ENCODE measurements at regions not wholly inside any gene's neighbourhood (a gene's known extent, or its start where the extent isn't known, plus 50 kb on each side); places are given as distances from the start of the nearest gene placed in this dataset.

DNA sequence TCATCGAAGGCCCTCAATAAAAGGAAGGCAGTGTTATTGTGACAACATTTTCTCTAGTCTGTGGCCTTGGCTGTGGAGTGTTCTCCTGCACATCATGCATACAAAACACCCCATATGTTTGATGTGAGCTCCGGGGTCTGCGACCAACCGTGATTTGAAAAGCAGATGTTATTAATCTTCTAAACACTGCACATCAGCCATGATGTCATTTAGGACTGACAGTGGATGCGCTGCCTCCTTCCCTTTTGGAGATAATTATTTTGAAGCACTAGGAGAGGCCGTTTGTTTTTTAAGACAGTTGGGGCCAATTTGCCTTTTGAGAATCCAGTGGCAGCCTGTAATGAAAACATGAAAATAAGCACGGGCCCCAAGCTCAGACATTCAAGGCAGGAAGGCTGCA, 1041.6 kb downstream of the BCL11B start:
- DNase-seq: no peak
- no peaks in the 10 kb centered on the region for H3K4me1 ChIP-seq (ENCODE audit: control insufficient read depth in 1 of 2, insufficient read depth in 2 of 2, low read depth in 1 of 2, low read length in 1 of 2)
- H3K9me2 ChIP-seq: no peaks in the 10 kb centered on the region
- 6% methylated on average over 7 of the region's 7 CpGs for WGBS (ENCODE audit: low lambda C conversion rate)
- POLR2A ChIA-PET: no interaction called here
- CTCF ChIA-PET: no interaction called here
- H2AFZ ChIP-seq (ENCODE audit: low read depth): no peak overlapping the region
- no peak overlapping the region for H3K27ac ChIP-seq (ENCODE audit: low read depth in 2 of 2, low read length in 1 of 2)
- no peaks in the 10 kb centered on the region for H3K79me2 ChIP-seq (ENCODE audit: insufficient read depth)
- no peak for TF ChIP-seq RXRA (IDR thresholded peaks at IDR 0.05; ENCODE audit: borderline replicate concordance, low read depth)
- TF ChIP-seq MXI1 (IDR thresholded peaks at IDR 0.05; ENCODE audit: low read depth, low read length): no peak
- TF ChIP-seq, protein P1, sequence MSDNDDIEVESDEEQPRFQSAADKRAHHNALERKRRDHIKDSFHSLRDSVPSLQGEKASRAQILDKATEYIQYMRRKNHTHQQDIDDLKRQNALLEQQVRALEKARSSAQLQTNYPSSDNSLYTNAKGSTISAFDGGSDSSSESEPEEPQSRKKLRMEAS (IDR thresholded peaks at IDR 0.05; ENCODE audit: low read depth): no peak
- TF ChIP-seq NFIC (IDR thresholded peaks at IDR 0.05; ENCODE audit: borderline replicate concordance): no peak
- TF ChIP-seq TAF1 (IDR thresholded peaks at IDR 0.05; ENCODE audit: borderline replicate concordance, low read depth, low read length): no peak
- TF ChIP-seq, protein P2, sequence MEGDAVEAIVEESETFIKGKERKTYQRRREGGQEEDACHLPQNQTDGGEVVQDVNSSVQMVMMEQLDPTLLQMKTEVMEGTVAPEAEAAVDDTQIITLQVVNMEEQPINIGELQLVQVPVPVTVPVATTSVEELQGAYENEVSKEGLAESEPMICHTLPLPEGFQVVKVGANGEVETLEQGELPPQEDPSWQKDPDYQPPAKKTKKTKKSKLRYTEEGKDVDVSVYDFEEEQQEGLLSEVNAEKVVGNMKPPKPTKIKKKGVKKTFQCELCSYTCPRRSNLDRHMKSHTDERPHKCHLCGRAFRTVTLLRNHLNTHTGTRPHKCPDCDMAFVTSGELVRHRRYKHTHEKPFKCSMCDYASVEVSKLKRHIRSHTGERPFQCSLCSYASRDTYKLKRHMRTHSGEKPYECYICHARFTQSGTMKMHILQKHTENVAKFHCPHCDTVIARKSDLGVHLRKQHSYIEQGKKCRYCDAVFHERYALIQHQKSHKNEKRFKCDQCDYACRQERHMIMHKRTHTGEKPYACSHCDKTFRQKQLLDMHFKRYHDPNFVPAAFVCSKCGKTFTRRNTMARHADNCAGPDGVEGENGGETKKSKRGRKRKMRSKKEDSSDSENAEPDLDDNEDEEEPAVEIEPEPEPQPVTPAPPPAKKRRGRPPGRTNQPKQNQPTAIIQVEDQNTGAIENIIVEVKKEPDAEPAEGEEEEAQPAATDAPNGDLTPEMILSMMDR (IDR thresholded peaks at IDR 0.05): no peak
- TF ChIP-seq TCF12 (IDR thresholded peaks at IDR 0.05): no peak
- TF ChIP-seq FOXJ3 (CRISPR knock-in tag; IDR thresholded peaks at IDR 0.05): no peak
- no peak for TF ChIP-seq RCOR1 (IDR thresholded peaks at IDR 0.05; ENCODE audit: low read length)
- TF ChIP-seq SMC3 (IDR thresholded peaks at IDR 0.05; ENCODE audit: low read depth, low read length): no peak
- TF ChIP-seq CHD2 (IDR thresholded peaks at IDR 0.05; ENCODE audit: low read length, partially characterized antibody): no peak
- TF ChIP-seq POLR2AphosphoS5 (IDR thresholded peaks at IDR 0.05; ENCODE audit: low read depth, low read length): no peak
- no peak for TF ChIP-seq EZH2phosphoT487 (IDR thresholded peaks at IDR 0.05; ENCODE audit: borderline replicate concordance, low read depth)
- TF ChIP-seq, protein P3, sequence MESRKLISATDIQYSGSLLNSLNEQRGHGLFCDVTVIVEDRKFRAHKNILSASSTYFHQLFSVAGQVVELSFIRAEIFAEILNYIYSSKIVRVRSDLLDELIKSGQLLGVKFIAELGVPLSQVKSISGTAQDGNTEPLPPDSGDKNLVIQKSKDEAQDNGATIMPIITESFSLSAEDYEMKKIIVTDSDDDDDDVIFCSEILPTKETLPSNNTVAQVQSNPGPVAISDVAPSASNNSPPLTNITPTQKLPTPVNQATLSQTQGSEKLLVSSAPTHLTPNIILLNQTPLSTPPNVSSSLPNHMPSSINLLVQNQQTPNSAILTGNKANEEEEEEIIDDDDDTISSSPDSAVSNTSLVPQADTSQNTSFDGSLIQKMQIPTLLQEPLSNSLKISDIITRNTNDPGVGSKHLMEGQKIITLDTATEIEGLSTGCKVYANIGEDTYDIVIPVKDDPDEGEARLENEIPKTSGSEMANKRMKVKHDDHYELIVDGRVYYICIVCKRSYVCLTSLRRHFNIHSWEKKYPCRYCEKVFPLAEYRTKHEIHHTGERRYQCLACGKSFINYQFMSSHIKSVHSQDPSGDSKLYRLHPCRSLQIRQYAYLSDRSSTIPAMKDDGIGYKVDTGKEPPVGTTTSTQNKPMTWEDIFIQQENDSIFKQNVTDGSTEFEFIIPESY (IDR thresholded peaks at IDR 0.05; ENCODE audit: borderline replicate concordance, low read depth): no peak
- H3K27me3 ChIP-seq (ENCODE audit: insufficient read depth): no peaks in the 10 kb centered on the region
- no peak overlapping the region for H3K4me3 ChIP-seq (ENCODE audit: low read depth in 2 of 2, low read length in 1 of 2)
- no peaks in the 10 kb centered on the region for H3F3A ChIP-seq (replicated peaks; ENCODE audit: insufficient read depth)
- H3K36me3 ChIP-seq (replicated peaks in 1 of 2; ENCODE audit: control insufficient read depth in 1 of 2, insufficient read depth in 2 of 2, low read length in 1 of 2): no peaks in the 10 kb centered on the region
- H3K9ac ChIP-seq: no peak overlapping the region
- no peaks in the 10 kb centered on the region for H3K9me3 ChIP-seq
- no peaks in the 10 kb centered on the region for H4K20me1 ChIP-seq (ENCODE audit: insufficient read depth)
- H3K4me2 ChIP-seq: no peak overlapping the region

DNA sequence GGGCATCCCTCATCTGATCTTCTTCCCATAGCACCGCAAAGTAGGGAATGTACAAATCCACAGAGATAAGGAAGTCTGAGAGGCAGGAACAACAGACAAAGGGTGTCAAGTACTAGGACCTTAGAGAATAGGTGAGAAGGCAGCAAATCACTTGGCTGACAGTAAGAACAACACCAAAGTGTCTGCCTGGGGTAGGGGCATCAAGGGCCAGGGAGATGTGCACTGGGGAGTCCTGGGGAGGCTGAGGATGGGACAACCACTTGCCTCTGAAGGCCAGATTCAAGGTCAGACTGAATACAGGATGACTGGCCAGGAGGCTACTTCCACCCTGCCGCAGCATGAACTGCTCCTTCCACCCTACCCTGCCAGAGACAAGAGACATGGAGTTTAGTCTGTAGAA, 1040.8 kb downstream of the BCL11B start:
- DNase-seq: no peak
- no peak overlapping the region for H3K4me3 ChIP-seq (ENCODE audit: low read depth in 2 of 2, low read length in 1 of 2)
- ChIA-PET POLR2A (no interaction called here), CTCF (no interaction called here)
- no peaks in the 10 kb centered on the region for H3K27me3 ChIP-seq (ENCODE audit: insufficient read depth)
- H2AFZ ChIP-seq (ENCODE audit: low read depth): no peak overlapping the region
- 5% methylated on average over 2 of the region's 2 CpGs for WGBS (ENCODE audit: low lambda C conversion rate)
- no peak overlapping the region for H3K4me2 ChIP-seq
- H3K9me3 ChIP-seq: no peaks in the 10 kb centered on the region
- no peaks in the 10 kb centered on the region for H3K9me2 ChIP-seq
- TF ChIP-seq YY1 (IDR thresholded peaks at IDR 0.05; ENCODE audit: low read depth): no peak
- no peak for TF ChIP-seq CHD2 (IDR thresholded peaks at IDR 0.05; ENCODE audit: low read length, partially characterized antibody)
- TF ChIP-seq RCOR1 (IDR thresholded peaks at IDR 0.05; ENCODE audit: low read length): no peak
- TF ChIP-seq FOXM1 (IDR thresholded peaks at IDR 0.05; ENCODE audit: low read depth): no peak
- TF ChIP-seq, protein P4, sequence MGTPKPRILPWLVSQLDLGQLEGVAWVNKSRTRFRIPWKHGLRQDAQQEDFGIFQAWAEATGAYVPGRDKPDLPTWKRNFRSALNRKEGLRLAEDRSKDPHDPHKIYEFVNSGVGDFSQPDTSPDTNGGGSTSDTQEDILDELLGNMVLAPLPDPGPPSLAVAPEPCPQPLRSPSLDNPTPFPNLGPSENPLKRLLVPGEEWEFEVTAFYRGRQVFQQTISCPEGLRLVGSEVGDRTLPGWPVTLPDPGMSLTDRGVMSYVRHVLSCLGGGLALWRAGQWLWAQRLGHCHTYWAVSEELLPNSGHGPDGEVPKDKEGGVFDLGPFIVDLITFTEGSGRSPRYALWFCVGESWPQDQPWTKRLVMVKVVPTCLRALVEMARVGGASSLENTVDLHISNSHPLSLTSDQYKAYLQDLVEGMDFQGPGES (IDR thresholded peaks at IDR 0.05; ENCODE audit: low read depth, low read length): no peak
- no peak for TF ChIP-seq FOSL2 (IDR thresholded peaks at IDR 0.05; ENCODE audit: borderline replicate concordance, low read depth)
- TF ChIP-seq TAF1 (IDR thresholded peaks at IDR 0.05; ENCODE audit: borderline replicate concordance, low read depth, low read length): no peak
- TF ChIP-seq NFIC (IDR thresholded peaks at IDR 0.05; ENCODE audit: borderline replicate concordance): no peak
- H3K4me1 ChIP-seq (ENCODE audit: control insufficient read depth in 1 of 2, insufficient read depth in 2 of 2, low read depth in 1 of 2, low read length in 1 of 2): no peaks in the 10 kb centered on the region
- H3K9ac ChIP-seq: no peak overlapping the region
- H4K20me1 ChIP-seq (ENCODE audit: insufficient read depth): no peaks in the 10 kb centered on the region
- H3F3A ChIP-seq (replicated peaks; ENCODE audit: insufficient read depth): no peaks in the 10 kb centered on the region
- H3K27ac ChIP-seq (ENCODE audit: low read depth in 2 of 2, low read length in 1 of 2): no peak overlapping the region
- H3K79me2 ChIP-seq (ENCODE audit: insufficient read depth): no peaks in the 10 kb centered on the region
- no peaks in the 10 kb centered on the region for H3K36me3 ChIP-seq (replicated peaks in 1 of 2; ENCODE audit: control insufficient read depth in 1 of 2, insufficient read depth in 2 of 2, low read length in 1 of 2)

All from SK-N-SH (cell line).